ENCODE measurements at regions not wholly inside any gene's neighbourhood (a gene's known extent, or its start where the extent isn't known, plus 50 kb on each side); places are given as distances from the start of the nearest gene placed in this dataset.
"Not testable (repeated sequence)": the region's sequence is repeated elsewhere in the genome, so short reads cannot be mapped to it uniquely, and the experiment has no call there.

- DNase-seq (ENCODE audit: low read depth), result no peak
- no peak for TF ChIP-seq CTCF (conservative IDR thresholded peaks at IDR 0.05; ENCODE audit: low read length)
- H3K4me3 ChIP-seq (ENCODE audit: low read length), result no peak overlapping the region
Observed at GRCh38 chr5:110309222-110309621, 417.2 kb downstream of the TMEM232 start.

GRCh38 chr5:110316566-110316965 lies 409.9 kb downstream of the TMEM232 start:
- not testable (repeated sequence) for DNase-seq (ENCODE audit: low read depth); H3K4me3 ChIP-seq (ENCODE audit: low read length)

- DNase-seq (ENCODE audit: low read depth), result peak; percentile 54
- no peak for TF ChIP-seq CTCF (conservative IDR thresholded peaks at IDR 0.05; ENCODE audit: low read length)
- no peak overlapping the region for H3K4me3 ChIP-seq (ENCODE audit: low read length)
Observed at GRCh38 chr5:110321117-110321516, 405.4 kb downstream of the TMEM232 start.

- no peak for TF ChIP-seq CTCF (conservative IDR thresholded peaks at IDR 0.05; ENCODE audit: low read length)
- no peak overlapping the region for H3K4me3 ChIP-seq (ENCODE audit: low read length)
- no peak for DNase-seq (ENCODE audit: low read depth)
Observed at GRCh38 chr5:110323357-110323756, 403.1 kb downstream of the TMEM232 start.

GRCh38 chr5:110323832-110324231 lies 402.6 kb downstream of the TMEM232 start:
- no peak for TF ChIP-seq CTCF (conservative IDR thresholded peaks at IDR 0.05; ENCODE audit: low read length)
- H3K4me3 ChIP-seq (ENCODE audit: low read length), result no peak overlapping the region
- no peak for DNase-seq (ENCODE audit: low read depth)

GRCh38 chr5:110324876-110325275 lies 401.6 kb downstream of the TMEM232 start:
- no peak for TF ChIP-seq CTCF (conservative IDR thresholded peaks at IDR 0.05; ENCODE audit: low read length)
- DNase-seq (ENCODE audit: low read depth), result no peak
- H3K4me3 ChIP-seq (ENCODE audit: low read length), result no peak overlapping the region

- H3K4me3 ChIP-seq (ENCODE audit: low read length), result no peak overlapping the region
Observed at GRCh38 chr5:110329955-110330525, 396.4 kb downstream of the TMEM232 start.

More at GRCh38 chr5:110329955-110330525, 396.4 kb downstream of the TMEM232 start:
- DNase-seq (ENCODE audit: low read depth), result no peak
- TF ChIP-seq CTCF (conservative IDR thresholded peaks at IDR 0.05; ENCODE audit: low read length), result no peak
